Adrenal gland (tissue), 9 donors: ENCODE measurements at regions not wholly inside any gene's neighbourhood (a gene's known extent, or its start where the extent isn't known, plus 50 kb on each side); places are given as distances from the start of the nearest gene placed in this dataset.

Experiments
- DNase-seq, 7 donors: peaks; one replicate each; pipeline ENCODE4 v3.0.0-alpha.2; 2019 to 2020
- H3K27ac ChIP-seq, 5 donors: fragments of 200-600 bp; sonication (generic) in 4 of 5; 1 replicate in 3 of 5; 2 replicates in 2 of 5; pipeline versions ENCODE4 v1.5.1 to v1.8.0; 2016 to 2020; ENCODE audit warnings: mild to moderate bottlenecking in 1 of 5
- H3K27me3 ChIP-seq: fragments of 200-600 bp; 2 replicates; pipeline ENCODE4 v1.8.0; 2021
- H3K36me3 ChIP-seq, 2 donors: fragments of 200-600 bp; replicated peaks in 1 of 2; 1 replicate in 1 of 2; 2 replicates in 1 of 2; pipeline versions ENCODE4 v1.5.1 to v1.8.0; 2018 to 2022
- H3K4me1 ChIP-seq, 2 donors: fragments of 200-600 bp; replicated peaks in 1 of 2; 1 replicate in 1 of 2; 2 replicates in 1 of 2; pipeline versions ENCODE4 v1.5.1 to v1.8.0; 2018 to 2021
- H3K4me3 ChIP-seq, 4 donors: fragments of 200-600 bp; sonication (generic) in 3 of 4; one replicate each; pipeline ENCODE4 v1.5.1; 2016 to 2018
- H3K9me3 ChIP-seq, 3 donors: fragments of 200-600 bp; sonication (generic) in 1 of 3; replicated peaks in 1 of 3; 1 replicate in 2 of 3; 2 replicates in 1 of 3; pipeline versions ENCODE4 v1.5.1 to v1.8.0; 2016 to 2021
- POLR2A ChIP-seq, 2 donors: fragments of 450-650 bp; IDR thresholded peaks; one replicate each; pipeline ENCODE4 v1.6.1; 2017; ENCODE audit warnings: antibody characterized with exemption in 2 of 2, mild to moderate bottlenecking in 2 of 2, moderate library complexity in 1 of 2
- WGBS, 4 donors: extraction: QIAGEN DNeasy Blood & Tissue Kit in 2 of 4; methylation state at CpG; one replicate each; pipeline versions ENCODE4 v1.1.5 to v1.1.7; 2013 to 2017; 5-methylcytosine and 5-hydroxymethylcytosine counted together
- intact Hi-C, 2 donors: fragments of 100-400 bp; cut with DNase I; formaldehyde crosslinking; loops; one replicate each; pipeline versions ENCODE4 v1.14.1 to v1.15.0; 2022 to 2023
- TF ChIP-seq, protein P1 (sequence below), 6 experiments: fragments of 450-650 bp in 4 of 6; fragments of 200-600 bp in 2 of 6; sonication (generic) in 1 of 6; IDR thresholded peaks; 1 replicate in 5 of 6; 2 replicates in 1 of 6; pipeline versions ENCODE4 v1.5.1 to v1.8.0; 2016 to 2021; ENCODE audit warnings: antibody characterized with exemption in 6 of 6, mild to moderate bottlenecking in 2 of 6, moderate library complexity in 1 of 6
- donor health status: healthy with polysubstance abuse.
- donor health status: Bipolar disorder and iron deficiency.
- donor health status: DM: yes; HTN: yes; CAD: no.
- donor health status: DM: no; HTN: no; CAD: no.
- donor health status: DM: no; HTN: no; CAD: no.

DNA sequence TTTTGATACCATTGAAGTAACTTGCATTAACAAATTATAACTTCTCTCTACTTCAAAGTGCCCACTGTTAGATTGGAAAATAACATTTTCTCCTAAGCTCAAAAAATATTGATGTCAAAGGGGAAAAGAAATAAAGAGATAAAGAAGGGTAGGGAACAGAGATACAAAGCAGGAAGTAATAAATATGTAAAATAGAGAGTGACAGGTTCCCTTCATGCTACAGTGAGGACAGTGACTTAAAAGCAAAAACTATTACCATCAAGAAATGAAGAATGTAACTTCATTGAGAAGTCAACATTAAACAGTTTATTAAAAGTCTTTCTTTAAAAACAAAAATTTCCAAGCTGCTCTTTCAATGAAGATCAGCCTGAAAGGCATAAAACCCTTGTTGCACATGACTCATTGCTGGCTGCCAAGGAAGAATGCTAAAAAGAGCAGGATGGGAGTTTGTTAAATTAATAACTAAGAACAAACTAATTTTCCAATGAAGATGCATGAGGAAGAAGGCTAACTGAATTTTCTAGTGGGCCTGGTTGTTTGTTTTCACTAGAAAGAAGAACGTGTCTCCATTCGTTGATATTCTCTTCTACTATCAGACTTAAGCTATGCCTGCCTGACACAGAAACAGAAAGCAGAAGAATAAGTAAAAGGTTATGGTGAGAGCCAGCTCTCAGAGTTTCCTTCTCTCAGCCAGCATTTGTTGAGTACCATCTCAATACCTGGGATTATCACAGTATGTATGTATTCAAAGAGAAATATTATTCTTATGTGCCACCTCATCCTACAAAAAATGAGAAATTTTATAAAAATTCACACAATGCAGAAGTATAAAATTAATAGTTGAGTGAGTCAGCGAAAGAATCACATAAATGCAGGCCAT, 197.8 kb upstream of the NREP start:
- TF ChIP-seq POLR2A (IDR thresholded peaks at IDR 0.05): no peak
- TF ChIP-seq, protein P1, sequence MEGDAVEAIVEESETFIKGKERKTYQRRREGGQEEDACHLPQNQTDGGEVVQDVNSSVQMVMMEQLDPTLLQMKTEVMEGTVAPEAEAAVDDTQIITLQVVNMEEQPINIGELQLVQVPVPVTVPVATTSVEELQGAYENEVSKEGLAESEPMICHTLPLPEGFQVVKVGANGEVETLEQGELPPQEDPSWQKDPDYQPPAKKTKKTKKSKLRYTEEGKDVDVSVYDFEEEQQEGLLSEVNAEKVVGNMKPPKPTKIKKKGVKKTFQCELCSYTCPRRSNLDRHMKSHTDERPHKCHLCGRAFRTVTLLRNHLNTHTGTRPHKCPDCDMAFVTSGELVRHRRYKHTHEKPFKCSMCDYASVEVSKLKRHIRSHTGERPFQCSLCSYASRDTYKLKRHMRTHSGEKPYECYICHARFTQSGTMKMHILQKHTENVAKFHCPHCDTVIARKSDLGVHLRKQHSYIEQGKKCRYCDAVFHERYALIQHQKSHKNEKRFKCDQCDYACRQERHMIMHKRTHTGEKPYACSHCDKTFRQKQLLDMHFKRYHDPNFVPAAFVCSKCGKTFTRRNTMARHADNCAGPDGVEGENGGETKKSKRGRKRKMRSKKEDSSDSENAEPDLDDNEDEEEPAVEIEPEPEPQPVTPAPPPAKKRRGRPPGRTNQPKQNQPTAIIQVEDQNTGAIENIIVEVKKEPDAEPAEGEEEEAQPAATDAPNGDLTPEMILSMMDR (IDR thresholded peaks at IDR 0.05): no peak
- intact Hi-C loops: no loop called here
- no peaks in the 10 kb centered on the region for H3K9me3 ChIP-seq
- H3K4me1 ChIP-seq: no peaks in the 10 kb centered on the region
- H3K27ac ChIP-seq: no peak overlapping the region
- 67 to 77% (median 72%) methylated on average over 3 of the region's 3 CpGs for WGBS, 4 donors
- no peak overlapping the region for H3K4me3 ChIP-seq
- DNase-seq: no peak
- H3K27me3 ChIP-seq: no peaks in the 10 kb centered on the region
- no peaks in the 10 kb centered on the region for H3K36me3 ChIP-seq

DNA sequence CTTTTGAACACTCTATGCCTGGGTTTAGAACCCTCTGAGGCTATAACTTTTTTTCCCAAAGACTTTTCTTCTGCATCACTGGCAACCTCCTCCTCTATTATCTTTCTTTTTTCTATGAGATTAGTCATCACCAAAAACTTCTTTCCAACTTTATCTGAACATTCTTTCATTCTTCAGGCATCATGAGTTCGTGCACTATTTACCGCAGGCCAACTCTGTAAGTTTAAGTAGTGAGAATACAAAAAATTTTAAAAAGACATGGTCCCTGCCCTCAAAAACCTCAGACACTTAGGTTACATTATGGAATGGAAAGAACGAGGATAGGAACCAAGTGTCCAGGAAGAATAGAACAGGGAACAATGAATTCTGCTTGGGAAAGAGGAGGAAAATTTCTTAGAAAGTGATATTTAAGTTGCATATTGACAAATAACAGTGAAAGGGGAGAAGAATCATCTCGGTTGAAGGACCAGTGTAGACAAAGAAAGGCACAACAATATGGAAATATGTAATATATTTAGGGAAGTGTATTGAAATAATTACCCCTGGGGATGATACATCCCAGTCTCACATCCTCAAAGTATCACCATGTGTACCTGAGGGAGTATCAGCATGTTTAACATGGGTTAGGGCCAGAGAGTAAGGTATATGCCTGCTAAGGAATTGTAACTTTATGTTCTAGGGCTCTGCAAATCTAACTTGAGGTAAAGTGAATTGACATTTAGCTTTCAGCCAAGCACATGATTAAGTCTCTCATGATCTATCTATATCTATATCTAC, 196.5 kb upstream of the NREP start:
- Histone ChIP-seq H3K36me3 (no peaks in the 10 kb centered on the region), H3K4me3 (no peak overlapping the region), H3K27me3 (no peaks in the 10 kb centered on the region), H3K27ac (no peak overlapping the region), H3K9me3 (no peaks in the 10 kb centered on the region), H3K4me1 (no peaks in the 10 kb centered on the region)
- TF ChIP-seq POLR2A (IDR thresholded peaks at IDR 0.05): no peak
- TF ChIP-seq, protein P1 (IDR thresholded peaks at IDR 0.05): no peak
- intact Hi-C loops: no loop called here
- DNase-seq: no peak
- 78 to 86% (median 85%) methylated on average over 4 of the region's 4 CpGs for WGBS, 4 donors

DNA sequence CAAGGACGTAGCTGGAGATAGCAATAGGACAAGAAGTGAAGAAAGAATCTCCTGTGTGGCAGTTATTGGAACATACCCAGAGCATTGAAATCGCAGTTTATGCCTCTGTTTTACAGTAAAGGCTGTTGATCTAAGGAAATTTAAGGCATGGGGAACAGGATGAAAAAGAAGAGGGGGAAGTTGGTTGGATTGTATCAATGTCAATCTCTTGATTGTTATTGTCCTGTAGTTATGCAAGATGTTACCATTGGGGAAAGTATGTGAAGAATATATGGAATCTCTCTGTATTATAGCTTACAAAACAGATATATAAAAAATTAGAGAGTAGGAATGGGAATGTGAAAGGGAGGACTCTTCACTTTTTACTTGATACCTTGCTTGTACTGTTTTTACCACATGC, 195.6 kb upstream of the NREP start:
- Histone ChIP-seq H3K4me1 (no peaks in the 10 kb centered on the region), H3K9me3 (no peaks in the 10 kb centered on the region), H3K36me3 (no peaks in the 10 kb centered on the region), H3K27me3 (no peaks in the 10 kb centered on the region), H3K27ac (no peak overlapping the region), H3K4me3 (no peak overlapping the region)
- intact Hi-C loops: no loop called here
- TF ChIP-seq, protein P1 (IDR thresholded peaks at IDR 0.05): no peak
- no peak for TF ChIP-seq POLR2A (IDR thresholded peaks at IDR 0.05)
- 77 to 82% (median 82%) methylated on average over 2 of the region's 2 CpGs for WGBS, 4 donors
- no peak for DNase-seq

DNA sequence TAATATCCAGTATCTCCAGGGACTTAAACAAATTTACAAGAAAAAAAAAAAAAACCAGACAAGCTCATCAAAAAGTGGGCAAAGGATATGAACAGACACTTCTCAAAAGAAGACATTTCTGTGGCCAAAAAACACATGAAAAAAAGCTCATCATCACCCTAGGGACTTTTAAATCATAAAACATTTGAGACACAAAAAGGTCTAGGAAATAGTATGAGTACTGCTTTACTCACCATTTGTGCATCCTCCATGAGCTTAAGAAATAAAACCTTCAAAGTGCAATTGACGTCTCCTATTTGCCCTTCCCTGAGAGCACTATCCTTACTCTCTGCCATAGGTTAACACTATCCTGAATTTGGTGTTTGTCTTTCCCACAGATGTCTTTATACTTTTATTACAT, 193.7 kb upstream of the NREP start:
- TF ChIP-seq POLR2A (IDR thresholded peaks at IDR 0.05): no peak
- TF ChIP-seq, protein P1 (IDR thresholded peaks at IDR 0.05): no peak
- no peaks in the 10 kb centered on the region for H3K36me3 ChIP-seq
- H3K4me1 ChIP-seq: no peaks in the 10 kb centered on the region
- no peak overlapping the region for H3K4me3 ChIP-seq
- H3K9me3 ChIP-seq: no peaks in the 10 kb centered on the region
- no peak for DNase-seq
- 65 to 79% (median 71%) methylated on average over 1 of the region's 1 CpG for WGBS, 4 donors
- intact Hi-C loops: no loop called here
- H3K27me3 ChIP-seq: no peaks in the 10 kb centered on the region
- no peak overlapping the region for H3K27ac ChIP-seq
